IMR-90 (cell line): ENCODE measurements at regions not wholly inside any gene's neighbourhood (a gene's known extent, or its start where the extent isn't known, plus 50 kb on each side); places are given as distances from the start of the nearest gene placed in this dataset.

Experiments used
- BHLHE40 ChIP-seq: fragments of 150-350 bp; IDR thresholded peaks from 2 replicates; pipeline ENCODE4 v1.6.1; 2016; ENCODE audit warnings: mild to moderate bottlenecking, low read depth, low read length
- CEBPB ChIP-seq: IDR thresholded peaks from 2 replicates; pipeline ENCODE4 v1.6.1; 2012; ENCODE audit warnings: low read depth, low read length, improper control_type of control experiment
- CHD1 ChIP-seq: IDR thresholded peaks from 2 replicates; pipeline ENCODE4 v1.6.1; 2012; ENCODE audit warnings: low read depth, low read length, improper control_type of control experiment
- FOS ChIP-seq: fragments of 150-350 bp; IDR thresholded peaks from 2 replicates; pipeline ENCODE4 v1.6.1; 2016; ENCODE audit warnings: low read depth, low read length
- MAFK ChIP-seq: IDR thresholded peaks from 2 replicates; pipeline ENCODE4 v1.6.1; 2012; ENCODE audit warnings: low read depth, low read length, improper control_type of control experiment
- MAZ ChIP-seq: IDR thresholded peaks from 2 replicates; pipeline ENCODE4 v1.6.1; 2012; ENCODE audit warnings: low read depth, mild to moderate bottlenecking, low read length, improper control_type of control experiment, moderate library complexity, borderline replicate concordance
- POLR2A ChIP-seq: IDR thresholded peaks from 2 replicates; pipeline ENCODE4 v1.6.1; 2012; ENCODE audit warnings: mild to moderate bottlenecking, low read depth, low read length
- RAD21 ChIP-seq: IDR thresholded peaks from 2 replicates; pipeline ENCODE4 v1.6.1; 2012; ENCODE audit warnings: low read length, improper control_type of control experiment
- RFX5 ChIP-seq: IDR thresholded peaks from 2 replicates; pipeline ENCODE4 v1.8.0; 2012; ENCODE audit warnings: low read depth, mild to moderate bottlenecking, low read length, moderate library complexity
- TF ChIP-seq, protein P1 (sequence below): conservative IDR thresholded peaks from 2 replicates; pipeline ENCODE4 v1.5.1; 2012; ENCODE audit warnings: mild to moderate bottlenecking, low read depth, low read length, improper control_type of control experiment
- TF ChIP-seq, protein P2 (sequence below): fragments of 150-350 bp; IDR thresholded peaks from 2 replicates; pipeline ENCODE4 v1.6.1; 2017; ENCODE audit warnings: mild to moderate bottlenecking, antibody characterized with exemption, low read length, low read depth
- TF ChIP-seq, protein P3 (sequence below): fragments of 150-350 bp; IDR thresholded peaks from 2 replicates; pipeline ENCODE4 v1.6.1; 2016; ENCODE audit warnings: low read depth, mild to moderate bottlenecking, low read length, moderate library complexity, borderline replicate concordance

DNA sequence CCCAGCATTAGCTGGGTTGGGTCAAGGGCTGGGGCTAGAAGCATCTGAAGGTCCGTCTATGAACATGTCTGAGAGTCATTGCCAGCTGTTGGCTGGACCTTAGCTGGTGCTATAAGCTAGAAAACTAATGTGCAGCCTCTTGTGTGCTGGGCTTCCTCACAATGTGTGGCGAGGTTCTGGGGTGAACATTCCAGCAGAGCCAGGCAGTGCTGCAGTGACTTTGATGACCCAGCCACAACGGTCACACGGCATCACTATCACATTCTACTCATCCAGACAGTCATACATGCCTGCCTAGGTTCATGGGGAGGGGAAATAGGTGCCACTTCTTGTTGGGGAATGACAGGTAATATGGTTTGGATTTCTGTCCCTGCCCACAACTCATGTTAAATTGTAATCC lies 260.5 kb downstream of the CYP26B1 start:
- TF ChIP-seq, protein P1, sequence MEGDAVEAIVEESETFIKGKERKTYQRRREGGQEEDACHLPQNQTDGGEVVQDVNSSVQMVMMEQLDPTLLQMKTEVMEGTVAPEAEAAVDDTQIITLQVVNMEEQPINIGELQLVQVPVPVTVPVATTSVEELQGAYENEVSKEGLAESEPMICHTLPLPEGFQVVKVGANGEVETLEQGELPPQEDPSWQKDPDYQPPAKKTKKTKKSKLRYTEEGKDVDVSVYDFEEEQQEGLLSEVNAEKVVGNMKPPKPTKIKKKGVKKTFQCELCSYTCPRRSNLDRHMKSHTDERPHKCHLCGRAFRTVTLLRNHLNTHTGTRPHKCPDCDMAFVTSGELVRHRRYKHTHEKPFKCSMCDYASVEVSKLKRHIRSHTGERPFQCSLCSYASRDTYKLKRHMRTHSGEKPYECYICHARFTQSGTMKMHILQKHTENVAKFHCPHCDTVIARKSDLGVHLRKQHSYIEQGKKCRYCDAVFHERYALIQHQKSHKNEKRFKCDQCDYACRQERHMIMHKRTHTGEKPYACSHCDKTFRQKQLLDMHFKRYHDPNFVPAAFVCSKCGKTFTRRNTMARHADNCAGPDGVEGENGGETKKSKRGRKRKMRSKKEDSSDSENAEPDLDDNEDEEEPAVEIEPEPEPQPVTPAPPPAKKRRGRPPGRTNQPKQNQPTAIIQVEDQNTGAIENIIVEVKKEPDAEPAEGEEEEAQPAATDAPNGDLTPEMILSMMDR = no peak
- no peak for TF ChIP-seq CHD1
- TF ChIP-seq BHLHE40 = no peak
- no peak for TF ChIP-seq MAFK
- no peak for TF ChIP-seq RFX5
- TF ChIP-seq POLR2A = no peak
- TF ChIP-seq, protein P2, sequence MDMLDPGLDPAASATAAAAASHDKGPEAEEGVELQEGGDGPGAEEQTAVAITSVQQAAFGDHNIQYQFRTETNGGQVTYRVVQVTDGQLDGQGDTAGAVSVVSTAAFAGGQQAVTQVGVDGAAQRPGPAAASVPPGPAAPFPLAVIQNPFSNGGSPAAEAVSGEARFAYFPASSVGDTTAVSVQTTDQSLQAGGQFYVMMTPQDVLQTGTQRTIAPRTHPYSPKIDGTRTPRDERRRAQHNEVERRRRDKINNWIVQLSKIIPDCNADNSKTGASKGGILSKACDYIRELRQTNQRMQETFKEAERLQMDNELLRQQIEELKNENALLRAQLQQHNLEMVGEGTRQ = no peak
- TF ChIP-seq MAZ = no peak
- TF ChIP-seq, protein P3, sequence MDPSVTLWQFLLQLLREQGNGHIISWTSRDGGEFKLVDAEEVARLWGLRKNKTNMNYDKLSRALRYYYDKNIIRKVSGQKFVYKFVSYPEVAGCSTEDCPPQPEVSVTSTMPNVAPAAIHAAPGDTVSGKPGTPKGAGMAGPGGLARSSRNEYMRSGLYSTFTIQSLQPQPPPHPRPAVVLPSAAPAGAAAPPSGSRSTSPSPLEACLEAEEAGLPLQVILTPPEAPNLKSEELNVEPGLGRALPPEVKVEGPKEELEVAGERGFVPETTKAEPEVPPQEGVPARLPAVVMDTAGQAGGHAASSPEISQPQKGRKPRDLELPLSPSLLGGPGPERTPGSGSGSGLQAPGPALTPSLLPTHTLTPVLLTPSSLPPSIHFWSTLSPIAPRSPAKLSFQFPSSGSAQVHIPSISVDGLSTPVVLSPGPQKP = no peak
- TF ChIP-seq RAD21 = no peak
- no peak for TF ChIP-seq CEBPB
- TF ChIP-seq FOS = no peak
